ENCODE measurements at regions not wholly inside any gene's neighbourhood (a gene's known extent, or its start where the extent isn't known, plus 50 kb on each side); places are given as distances from the start of the nearest gene placed in this dataset.

DNA sequence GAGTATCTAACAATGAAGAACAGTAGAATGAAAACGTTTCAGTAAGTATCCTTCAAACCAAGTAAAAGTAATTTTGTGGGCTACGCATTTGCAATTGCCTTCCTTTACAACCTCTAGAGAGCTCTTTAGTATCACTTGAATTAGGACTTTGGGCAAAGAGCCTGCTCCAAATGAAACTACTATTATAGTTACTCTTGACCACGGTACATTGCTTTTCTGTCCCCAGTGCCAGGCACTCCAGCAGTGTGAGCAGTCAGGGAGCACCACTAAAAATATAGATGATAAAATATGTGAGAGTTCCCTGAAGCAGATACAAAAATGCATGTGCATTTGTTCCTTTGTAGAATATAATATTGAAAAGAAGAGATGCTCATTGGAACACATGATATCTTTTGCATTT, 450.1 kb upstream of the MANEA start:
- TF ChIP-seq NR2C2 (CRISPR knock-in tag; IDR thresholded peaks at IDR 0.05) (no peak), CTCF (IDR thresholded peaks at IDR 0.05) (no peak), CREM (CRISPR knock-in tag; IDR thresholded peaks at IDR 0.05) (no peak)
- TF ChIP-seq, protein P1, sequence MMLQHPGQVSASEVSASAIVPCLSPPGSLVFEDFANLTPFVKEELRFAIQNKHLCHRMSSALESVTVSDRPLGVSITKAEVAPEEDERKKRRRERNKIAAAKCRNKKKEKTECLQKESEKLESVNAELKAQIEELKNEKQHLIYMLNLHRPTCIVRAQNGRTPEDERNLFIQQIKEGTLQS (CRISPR knock-in tag; conservative IDR thresholded peaks at IDR 0.05) = no peak

All from WTC11 (cell line).